HG03432 (cell line): ENCODE measurements at regions not wholly inside any gene's neighbourhood (a gene's known extent, or its start where the extent isn't known, plus 50 kb on each side); places are given as distances from the start of the nearest gene placed in this dataset.
A peak's percentile ranks its signal among the peaks of the same experiment; 100 is the strongest.

Experiments
- ATAC-seq: cut with Tn5 transposase; IDR thresholded peaks from one replicate; pipeline ENCODE4 v1.9.1; 2021; ENCODE audit warnings: mild to moderate bottlenecking, moderate library complexity; ENCODE audit not compliant: unreplicated experiment

- ATAC-seq = no peak
These were observed 341.3 kb downstream of the ARL4A start for GRCh38 chr7:13028825-13029099.

- ATAC-seq = no peak
These were observed 344.0 kb downstream of the ARL4A start for GRCh38 chr7:13031468-13031867.

- ATAC-seq = no peak
These were observed 344.7 kb downstream of the ARL4A start for GRCh38 chr7:13032084-13032483.

GRCh38 chr7:13032576-13032975 is 345.1 kb downstream of the ARL4A start:
- ATAC-seq = no peak

- ATAC-seq = no peak
These were observed 347.3 kb downstream of the ARL4A start for GRCh38 chr7:13034693-13035092.

- ATAC-seq = no peak
These were observed 347.8 kb downstream of the ARL4A start for GRCh38 chr7:13035233-13035632.

GRCh38 chr7:13036256-13036780 is 348.9 kb downstream of the ARL4A start:
- no peak for ATAC-seq

- no peak for ATAC-seq
These were observed 349.8 kb downstream of the ARL4A start for GRCh38 chr7:13037216-13037615.

GRCh38 chr7:13041368-13041988 is 354.0 kb downstream of the ARL4A start:
- no peak for ATAC-seq

GRCh38 chr7:13042605-13043236 is 355.3 kb downstream of the ARL4A start:
- no peak for ATAC-seq

GRCh38 chr7:13044309-13044708 is 356.9 kb downstream of the ARL4A start:
- no peak for ATAC-seq

GRCh38 chr7:13047061-13047460 is 359.6 kb downstream of the ARL4A start:
- ATAC-seq = peak; percentile 53

- ATAC-seq = no peak
These were observed 362.5 kb downstream of the ARL4A start for GRCh38 chr7:13049946-13050345.

- ATAC-seq = no peak
These were observed 363.3 kb downstream of the ARL4A start for GRCh38 chr7:13050703-13051102.

GRCh38 chr7:13055732-13056368 is 368.4 kb downstream of the ARL4A start:
- ATAC-seq = no peak

GRCh38 chr7:13057462-13058200 is 370.2 kb downstream of the ARL4A start:
- ATAC-seq = peak; percentile 94

GRCh38 chr7:13060173-13060572 is 372.7 kb downstream of the ARL4A start:
- no peak for ATAC-seq

- ATAC-seq = no peak
These were observed 373.7 kb downstream of the ARL4A start for GRCh38 chr7:13061115-13061514.

GRCh38 chr7:13062631-13063030 is 375.2 kb downstream of the ARL4A start:
- no peak for ATAC-seq

- no peak for ATAC-seq
These were observed 379.6 kb downstream of the ARL4A start for GRCh38 chr7:13067036-13067435.

- no peak for ATAC-seq
These were observed 380.6 kb downstream of the ARL4A start for GRCh38 chr7:13068032-13068431.

- ATAC-seq = no peak
These were observed 382.4 kb downstream of the ARL4A start for GRCh38 chr7:13069841-13070240.
